GM19397 (cell line): ENCODE measurements at regions not wholly inside any gene's neighbourhood (a gene's known extent, or its start where the extent isn't known, plus 50 kb on each side); places are given as distances from the start of the nearest gene placed in this dataset.

Experiments used
- ATAC-seq: cut with Tn5 transposase; IDR thresholded peaks from one replicate; pipeline ENCODE4 v1.9.1; 2021; ENCODE audit warnings: mild to moderate bottlenecking, moderate library complexity; ENCODE audit not compliant: unreplicated experiment

DNA sequence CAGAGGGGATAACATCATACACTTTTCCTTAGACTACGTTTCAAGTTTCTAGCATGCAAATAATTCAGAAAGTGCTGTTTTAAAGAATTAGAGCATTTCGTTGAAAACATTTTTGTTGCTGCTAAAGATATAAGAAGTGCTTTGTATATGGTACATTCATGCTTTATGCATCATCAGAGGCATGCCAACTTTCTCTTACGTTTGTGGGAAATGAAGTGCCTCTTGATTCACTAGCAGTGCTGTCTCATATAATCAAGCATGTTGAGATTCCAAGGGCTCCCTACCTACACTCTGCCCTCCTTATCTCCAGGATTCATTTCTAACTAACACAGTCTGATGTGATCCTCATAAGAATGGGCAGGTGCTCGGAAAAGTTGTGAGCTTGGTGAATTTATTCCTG is 748.6 kb upstream of the DDX18 start:
- no peak for ATAC-seq

DNA sequence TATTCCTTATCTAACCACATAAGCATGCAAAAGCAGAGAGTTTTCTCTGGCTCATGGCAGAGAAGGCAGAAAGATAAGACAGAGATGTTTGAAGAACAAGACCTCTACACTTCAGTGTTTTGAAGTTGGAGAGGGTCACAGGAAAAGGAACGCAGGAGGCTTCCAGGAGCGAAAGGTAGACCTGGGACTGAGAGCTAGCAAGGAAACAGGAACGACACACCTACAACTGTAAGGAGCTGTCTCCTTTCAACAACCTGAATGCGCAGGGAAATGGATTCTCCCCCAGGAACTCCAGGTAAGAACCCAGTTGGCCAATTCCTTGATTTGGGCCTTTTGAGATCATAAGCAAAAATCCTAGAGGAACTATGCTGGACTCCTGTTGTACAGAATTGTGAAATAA is 746.6 kb upstream of the DDX18 start:
- no peak for ATAC-seq

DNA sequence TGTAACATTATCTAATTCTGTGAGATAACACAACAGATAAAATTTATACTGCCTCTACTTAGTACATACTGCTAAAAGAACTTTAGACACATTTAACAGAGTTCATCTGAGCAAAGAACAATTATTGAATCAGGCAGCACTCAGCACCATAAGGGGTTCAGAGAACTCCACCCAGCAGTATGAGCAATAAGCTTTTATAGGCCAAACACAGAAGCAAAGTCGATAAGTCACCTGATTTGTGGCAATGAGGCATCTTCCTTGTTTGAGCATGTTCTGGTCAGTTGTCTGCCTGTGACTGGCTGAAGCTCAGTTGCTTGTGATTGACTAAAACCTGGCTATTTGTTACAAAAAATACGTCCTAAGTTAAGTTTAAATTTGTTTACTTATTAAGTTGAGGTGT is 746.1 kb upstream of the DDX18 start:
- no peak for ATAC-seq

DNA sequence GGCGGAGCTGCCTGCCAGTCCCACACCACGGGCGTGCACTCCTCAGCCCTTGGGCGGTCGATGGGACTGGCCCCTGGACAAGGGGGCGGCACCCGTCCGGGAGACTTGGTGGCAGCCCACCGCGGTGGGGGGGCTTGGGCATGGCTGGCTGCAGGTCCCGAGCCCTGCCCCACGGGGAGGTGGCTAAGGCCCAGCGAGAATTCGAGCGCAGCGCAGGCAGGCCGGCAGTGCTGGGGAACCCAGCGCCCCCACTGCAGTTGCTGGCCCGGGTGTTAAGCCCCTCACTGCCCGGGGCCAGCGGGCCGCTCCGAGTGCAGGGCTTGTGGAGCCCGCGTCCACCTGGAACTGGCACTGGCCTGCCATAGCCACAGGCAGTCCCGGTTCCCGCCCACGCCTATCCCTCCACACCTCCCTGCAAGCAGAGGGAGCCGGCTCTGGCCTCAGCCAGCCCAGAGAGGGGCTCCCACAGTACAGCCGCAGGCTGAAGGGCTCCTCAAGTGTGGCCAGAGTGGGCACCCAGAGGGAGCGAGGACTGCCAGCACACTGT is 742.9 kb upstream of the DDX18 start:
- ATAC-seq, result no peak

DNA sequence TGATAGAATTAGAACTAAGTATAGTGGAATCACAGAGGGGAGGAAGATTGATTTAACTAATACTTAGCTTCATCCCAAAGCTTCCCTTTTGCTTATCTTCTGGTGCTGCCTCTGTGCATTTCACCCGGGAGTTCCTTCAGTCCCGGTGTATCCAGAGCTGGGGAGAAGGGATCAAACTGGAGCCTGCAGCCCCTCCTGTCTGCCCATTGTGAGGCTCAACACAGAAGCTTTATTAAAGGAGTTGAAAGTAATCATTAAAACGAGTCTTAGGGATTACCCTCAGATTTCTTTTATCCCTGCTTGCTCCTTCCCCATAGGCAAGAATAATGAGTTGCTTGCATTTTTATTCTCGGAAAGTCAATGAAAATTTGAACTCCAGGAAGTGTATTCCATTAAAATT is 739.7 kb upstream of the DDX18 start:
- ATAC-seq, result no peak

DNA sequence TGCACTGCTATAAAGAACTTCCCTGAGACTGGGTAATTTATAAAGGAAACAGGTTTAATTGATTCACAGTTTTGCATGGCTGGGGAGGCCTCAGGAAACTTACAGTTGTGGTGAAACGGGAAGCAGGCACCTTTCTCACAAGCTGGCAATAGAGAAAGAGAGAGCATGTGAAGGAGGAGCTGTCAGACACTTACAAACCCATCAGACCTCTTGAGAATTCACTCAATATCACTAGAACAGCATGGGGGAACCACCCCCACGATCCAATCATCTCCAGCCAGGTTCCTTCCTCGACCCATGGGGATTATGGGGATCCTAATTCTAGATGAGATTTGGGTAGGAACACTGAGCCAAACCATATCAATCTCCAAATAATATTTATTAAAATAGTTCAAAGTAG is 729.2 kb upstream of the DDX18 start:
- no peak for ATAC-seq

DNA sequence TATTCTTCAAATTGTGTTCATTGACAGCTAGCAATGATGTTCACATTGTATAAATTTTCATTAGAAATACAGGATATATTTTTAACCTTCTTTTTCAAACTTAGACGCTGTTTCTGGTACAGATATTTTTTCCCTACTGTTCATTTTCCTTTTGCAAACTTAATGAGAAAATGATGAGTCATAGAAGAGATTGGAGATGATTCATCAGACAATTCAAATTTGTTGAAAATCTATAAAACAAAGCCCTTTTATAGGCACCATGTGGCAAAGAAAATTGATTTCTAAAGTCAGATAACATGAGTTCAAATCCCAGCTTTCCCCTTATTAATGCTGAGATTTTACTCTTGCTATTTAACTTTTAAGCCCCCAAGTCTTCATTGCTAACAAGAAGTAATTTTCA is 728.8 kb upstream of the DDX18 start:
- no peak for ATAC-seq

GRCh38 chr2:117086174-117086942 is 728.1 kb upstream of the DDX18 start:
- no peak for ATAC-seq

GRCh38 chr2:117086943-117087250 is 727.6 kb upstream of the DDX18 start:
- no peak for ATAC-seq

DNA sequence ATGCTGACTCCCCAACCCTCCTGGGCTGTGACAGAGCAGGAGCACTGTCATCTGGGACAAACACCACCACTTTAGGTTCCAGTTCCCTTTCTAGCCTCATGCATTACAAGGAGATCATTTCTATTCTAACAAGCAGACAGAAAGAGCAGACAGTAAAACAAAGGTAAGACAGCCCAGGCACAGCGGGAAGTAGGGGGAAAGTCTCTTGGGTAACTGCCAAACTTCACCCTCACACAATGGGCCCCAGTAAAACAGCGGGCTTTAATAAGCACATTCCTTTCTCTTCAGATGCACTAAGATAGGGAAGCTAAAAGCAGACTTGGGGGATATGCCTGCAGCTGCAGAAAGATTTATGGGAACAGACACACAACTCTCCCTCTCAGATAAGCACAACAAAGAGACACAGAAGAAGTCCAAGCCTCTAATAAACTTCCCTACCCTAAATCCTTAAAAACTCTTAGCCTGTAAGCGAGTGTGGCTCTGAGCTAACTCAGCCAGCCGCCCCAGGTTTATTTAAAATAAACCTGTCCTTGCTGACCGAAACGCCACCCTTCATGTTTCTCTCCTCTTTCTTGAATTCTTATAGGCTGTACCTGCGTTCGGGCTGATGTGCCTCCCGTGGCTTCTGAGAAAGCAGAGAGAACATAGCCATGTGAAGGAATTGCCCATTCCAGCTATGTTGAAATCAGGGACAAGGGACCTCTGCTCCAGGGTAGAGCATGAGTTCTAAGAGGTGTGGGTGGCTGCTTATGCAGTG is 726.8 kb upstream of the DDX18 start:
- ATAC-seq, result no peak

DNA sequence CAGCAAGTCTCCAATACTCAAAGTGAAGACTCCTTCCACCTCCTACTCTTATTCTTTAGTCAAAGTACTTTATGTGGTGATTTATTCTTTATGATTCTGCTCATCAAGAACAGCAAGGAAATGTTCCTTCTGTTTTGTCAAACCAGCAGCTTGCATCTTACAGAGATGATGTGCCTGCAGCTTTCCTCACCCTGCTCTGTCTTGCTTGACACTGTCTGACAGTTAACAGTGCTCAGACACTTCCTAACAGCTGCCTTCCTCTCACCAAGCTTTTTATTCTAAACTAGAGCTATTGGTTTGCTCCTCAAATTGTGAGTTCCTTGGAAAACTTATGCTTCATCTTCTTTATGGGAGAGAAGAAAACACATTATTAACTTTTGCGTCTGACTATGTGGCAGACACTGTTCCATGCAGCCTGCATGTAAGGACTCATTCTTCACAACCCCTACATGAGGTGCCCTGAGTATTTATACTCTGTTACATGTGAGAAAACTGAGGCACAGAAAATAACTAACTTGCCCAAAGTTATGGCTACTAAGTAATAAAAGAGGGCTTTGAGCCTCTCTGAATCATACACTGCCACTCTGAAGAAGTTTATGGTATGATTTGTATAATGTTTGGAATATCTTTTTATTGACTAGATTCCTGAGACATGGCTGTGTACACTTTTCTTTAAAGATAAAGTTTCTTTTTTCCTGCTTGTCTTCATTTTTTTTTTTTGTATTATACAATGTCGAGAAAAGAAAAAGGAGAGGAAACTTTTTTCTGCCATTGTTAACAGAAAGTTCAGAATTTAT is 723.3 kb upstream of the DDX18 start:
- no peak for ATAC-seq

DNA sequence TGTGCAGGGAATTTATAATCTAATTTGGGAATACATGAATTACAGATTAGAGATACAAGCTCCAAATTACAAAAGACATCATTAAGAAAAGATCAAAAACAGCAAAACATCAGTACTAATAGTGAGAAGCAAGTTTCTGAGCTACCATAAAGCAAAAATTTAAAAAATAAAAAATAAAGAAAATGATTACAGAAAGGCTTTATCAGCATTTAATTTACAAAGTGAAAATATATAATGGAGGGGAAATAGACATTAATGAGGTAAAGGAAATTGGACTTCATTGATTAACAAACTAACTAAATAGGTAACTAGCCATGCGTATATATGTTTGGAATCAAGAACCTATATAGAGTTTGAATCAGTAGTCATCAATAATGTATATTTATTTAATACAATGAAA is 712.9 kb upstream of the DDX18 start:
- ATAC-seq, result no peak

GRCh38 chr2:117108741-117109267 is 705.7 kb upstream of the DDX18 start:
- ATAC-seq, result no peak

GRCh38 chr2:117118994-117119393 is 695.5 kb upstream of the DDX18 start:
- no peak for ATAC-seq

DNA sequence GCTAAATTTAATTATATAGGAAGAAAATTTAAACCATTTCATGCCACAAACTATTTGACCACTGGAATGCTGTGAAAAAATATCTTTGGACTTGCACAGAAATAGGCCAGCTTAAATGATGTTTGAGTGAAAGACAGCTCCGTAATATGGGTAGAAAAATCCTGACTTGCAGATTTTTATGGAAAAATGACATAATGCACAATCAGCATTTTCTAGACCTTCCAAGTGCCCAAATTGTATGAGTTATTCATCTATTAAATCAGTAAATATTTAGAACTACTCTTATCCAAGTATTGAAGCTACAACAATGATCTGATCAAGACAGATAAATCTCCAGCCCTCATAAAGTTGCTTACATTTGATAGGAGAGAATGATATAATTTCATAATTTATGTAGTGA is 691.1 kb upstream of the DDX18 start:
- ATAC-seq, result no peak

DNA sequence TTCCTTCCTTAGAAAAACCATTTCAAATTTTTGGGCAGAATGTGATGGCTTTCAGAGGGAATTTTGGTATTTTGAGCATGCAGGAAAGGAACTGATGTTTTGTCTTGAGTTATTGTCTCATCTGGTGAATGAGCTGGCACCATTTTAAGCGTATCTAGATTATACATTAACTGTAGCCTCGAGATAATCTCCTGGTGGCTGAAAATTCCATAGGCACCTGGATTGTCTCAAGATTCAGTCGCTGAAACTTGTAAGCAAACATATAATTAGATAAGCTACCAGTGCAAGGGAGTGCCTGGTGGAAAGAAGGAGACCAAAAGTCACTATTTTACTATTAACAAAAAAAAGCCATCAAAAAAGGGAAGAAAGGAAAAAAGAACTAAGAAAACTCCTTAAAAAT is 687.8 kb upstream of the DDX18 start:
- ATAC-seq, result no peak

- no peak for ATAC-seq
These were observed 686.8 kb upstream of the DDX18 start for GRCh38 chr2:117127680-117128079.

DNA sequence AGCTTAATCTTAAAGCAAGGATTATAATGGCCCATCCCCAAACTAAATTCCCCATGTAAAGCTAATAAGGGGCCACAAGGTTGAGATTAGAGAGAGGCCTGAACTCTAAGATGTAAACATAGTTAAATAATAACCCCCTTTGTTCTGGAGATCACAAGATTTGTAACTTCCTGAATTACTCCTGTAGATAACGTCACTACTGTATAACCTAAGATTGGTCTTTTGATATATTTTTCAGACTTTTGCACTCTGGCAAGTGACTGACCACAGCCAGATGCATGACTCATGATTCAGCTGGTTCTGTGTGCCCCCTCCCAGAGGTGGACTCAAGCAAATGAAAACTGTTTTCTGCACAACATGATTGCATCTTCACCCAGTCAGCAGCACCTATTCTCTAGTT is 686.0 kb upstream of the DDX18 start:
- ATAC-seq, result no peak

DNA sequence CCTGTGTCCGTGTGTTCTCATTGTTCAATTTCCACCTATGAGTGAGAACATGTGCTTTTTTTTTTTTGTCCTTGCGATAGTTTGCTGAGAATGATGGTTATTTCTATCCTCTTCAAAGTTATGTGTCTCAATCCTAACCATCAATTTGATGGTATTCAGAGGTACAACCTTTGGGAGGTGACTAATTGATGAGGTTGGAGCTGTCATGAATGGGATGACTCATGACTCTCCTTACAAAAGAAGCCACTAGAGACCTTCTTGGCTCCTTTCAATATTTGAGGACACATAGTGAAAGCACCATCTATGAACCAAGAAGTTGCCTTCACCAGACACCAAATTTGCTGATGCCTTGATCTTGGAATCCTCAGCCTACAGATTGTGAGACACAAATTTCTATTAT is 677.1 kb upstream of the DDX18 start:
- no peak for ATAC-seq

GRCh38 chr2:117169036-117169765 is 645.3 kb upstream of the DDX18 start:
- ATAC-seq, result no peak

DNA sequence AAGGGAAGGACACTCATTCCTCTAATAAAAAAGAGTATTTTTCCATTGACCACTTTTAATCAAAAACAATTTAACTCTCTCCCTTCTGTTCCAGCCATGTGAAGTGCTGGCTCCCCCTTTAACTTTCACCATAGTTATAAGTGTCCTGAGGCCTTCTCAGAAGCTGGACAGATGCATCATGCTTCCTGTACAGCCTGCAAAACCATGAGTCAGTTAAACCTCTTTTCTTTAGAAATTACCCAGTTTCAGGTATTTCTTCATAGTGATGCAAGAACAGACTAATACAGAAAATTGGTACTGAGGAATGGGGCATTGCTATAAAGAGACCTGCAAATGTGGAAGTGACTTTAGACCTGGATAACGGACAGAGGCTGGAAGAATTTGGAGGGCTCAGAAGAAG is 643.6 kb upstream of the DDX18 start:
- no peak for ATAC-seq
